ENCODE measurements at regions not wholly inside any gene's neighbourhood (a gene's known extent, or its start where the extent isn't known, plus 50 kb on each side); places are given as distances from the start of the nearest gene placed in this dataset.

GRCh38 chr10:81444242-81444929 lies 430.6 kb upstream of the NRG3 start:
- no peak overlapping the region for H3K4me3 ChIP-seq (ENCODE audit: low read depth, low read length)
- no peak for TF ChIP-seq CTCF (IDR thresholded peaks at IDR 0.05; ENCODE audit: control insufficient read depth, extremely low read depth, insufficient read depth)
- no peak for DNase-seq (ENCODE audit: low read depth)

- no peak for DNase-seq (ENCODE audit: low read depth)
- 0 out of 2 replicates have a peak, but pooled peaks have one; percentile 3 for TF ChIP-seq CTCF (IDR thresholded peaks at IDR 0.05; ENCODE audit: control insufficient read depth, extremely low read depth, insufficient read depth)
- no peak overlapping the region for H3K4me3 ChIP-seq (ENCODE audit: low read depth, low read length)
These were observed 424.3 kb upstream of the NRG3 start for GRCh38 chr10:81450651-81451050.

- DNase-seq (ENCODE audit: low read depth): no peak
- no peak overlapping the region for H3K4me3 ChIP-seq (ENCODE audit: low read depth, low read length)
- TF ChIP-seq CTCF (IDR thresholded peaks at IDR 0.05; ENCODE audit: control insufficient read depth, extremely low read depth, insufficient read depth): no peak
These were observed 402.0 kb upstream of the NRG3 start for GRCh38 chr10:81472927-81473470.

- H3K4me3 ChIP-seq (ENCODE audit: low read depth, low read length): no peak overlapping the region
- TF ChIP-seq CTCF (IDR thresholded peaks at IDR 0.05; ENCODE audit: control insufficient read depth, extremely low read depth, insufficient read depth): no peak
- DNase-seq (ENCODE audit: low read depth): no peak
These were observed 401.2 kb upstream of the NRG3 start for GRCh38 chr10:81473755-81474154.

- no peak for DNase-seq (ENCODE audit: low read depth)
- no peak overlapping the region for H3K4me3 ChIP-seq (ENCODE audit: low read depth, low read length)
- no peak for TF ChIP-seq CTCF (IDR thresholded peaks at IDR 0.05; ENCODE audit: control insufficient read depth, extremely low read depth, insufficient read depth)
These were observed 395.7 kb upstream of the NRG3 start for GRCh38 chr10:81479316-81479715.

GRCh38 chr10:81496626-81497025 lies 378.4 kb upstream of the NRG3 start:
- TF ChIP-seq CTCF (IDR thresholded peaks at IDR 0.05; ENCODE audit: control insufficient read depth, extremely low read depth, insufficient read depth): no peak
- no peak for DNase-seq (ENCODE audit: low read depth)
- H3K4me3 ChIP-seq (ENCODE audit: low read depth, low read length): no peak overlapping the region

Measured in LNCaP clone FGC (cell line).